Right ventricle myocardium superior (tissue), 1 donor: ENCODE measurements at regions not wholly inside any gene's neighbourhood (a gene's known extent, or its start where the extent isn't known, plus 50 kb on each side); places are given as distances from the start of the nearest gene placed in this dataset.

Experiments
- ATAC-seq: fragments of 200-7000 bp; cut with Tn5 transposase; one replicate; pipeline ENCODE4 v1.9.1; 2020; ENCODE audit warnings: mild to moderate bottlenecking; ENCODE audit not compliant: poor library complexity
- DNase-seq: peaks from one replicate; pipeline ENCODE4 v3.0.0-alpha.2; 2020
- intact Hi-C: fragments of 100-400 bp; cut with DNase I; formaldehyde crosslinking; loops from one replicate; pipeline ENCODE4 v1.11.2; 2022
- donor health status: DM: no; HTN: yes; CAD: no; lungs with severe emphysema.

DNA sequence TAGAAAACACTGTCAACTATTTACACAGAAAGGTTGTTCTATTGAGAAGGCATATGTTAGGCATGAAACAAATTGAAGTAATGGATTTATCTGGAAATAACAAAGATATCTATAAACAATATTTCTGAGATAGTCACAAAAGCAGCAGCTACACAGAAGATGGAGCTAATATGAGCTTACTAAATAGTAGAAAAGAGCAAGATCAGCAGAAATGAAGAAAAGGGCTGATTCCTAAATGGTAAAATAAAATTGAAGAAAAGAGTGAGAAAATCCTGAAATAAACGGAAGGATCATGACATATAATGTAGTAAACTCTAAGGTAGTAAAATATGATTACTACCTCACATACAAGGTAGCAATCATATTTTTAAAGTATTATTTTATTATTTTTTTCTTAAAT, 1263.9 kb downstream of the FSCB start:
- intact Hi-C loops = no loop called here
- ATAC-seq (no peak), DNase-seq (no peak)

DNA sequence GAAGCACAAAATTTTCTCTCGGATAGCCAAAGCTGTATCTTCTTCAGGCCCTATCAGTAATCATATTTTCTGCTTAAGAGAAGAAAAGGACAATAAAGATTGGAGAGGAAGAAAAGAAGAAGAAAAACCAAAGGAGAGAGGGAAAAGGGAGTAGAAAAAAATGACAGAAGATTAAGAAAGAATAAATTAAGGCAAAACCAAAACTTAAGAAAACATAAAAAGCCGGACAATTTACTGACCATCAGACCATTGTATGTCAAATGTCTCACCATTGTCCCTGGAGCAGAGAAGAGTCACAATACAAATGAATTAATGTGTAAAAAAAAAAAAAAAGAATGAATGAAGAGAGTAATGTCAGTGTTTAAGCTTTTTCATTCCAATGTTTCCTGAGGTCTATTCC, 1274.8 kb downstream of the FSCB start:
- intact Hi-C loops = no loop called here
- DNase-seq = no peak

DNA sequence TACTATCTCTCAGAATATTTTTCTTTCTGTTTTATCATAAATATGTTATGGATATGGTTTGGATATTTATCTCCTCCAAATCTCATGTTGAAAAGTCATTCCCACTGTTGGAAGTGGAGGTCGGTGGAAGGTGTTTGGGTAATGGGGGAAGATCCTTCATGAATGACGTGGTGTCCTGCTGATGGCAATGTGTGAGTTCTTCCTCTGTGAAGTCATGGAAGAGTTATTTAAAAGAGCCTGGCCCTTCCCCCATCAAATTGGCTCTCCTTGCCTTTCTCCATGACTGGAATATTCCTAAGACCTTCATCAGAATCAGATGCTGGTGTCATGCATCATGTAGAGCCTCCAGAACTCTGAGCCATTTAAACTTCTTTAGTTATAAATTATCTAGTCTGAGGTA, 1291.6 kb downstream of the FSCB start:
- DNase-seq = no peak
- intact Hi-C loops = no loop called here
- no peak for ATAC-seq

More for the DNA sequence above, 1274.8 kb downstream of the FSCB start:
- no peak for ATAC-seq

DNA sequence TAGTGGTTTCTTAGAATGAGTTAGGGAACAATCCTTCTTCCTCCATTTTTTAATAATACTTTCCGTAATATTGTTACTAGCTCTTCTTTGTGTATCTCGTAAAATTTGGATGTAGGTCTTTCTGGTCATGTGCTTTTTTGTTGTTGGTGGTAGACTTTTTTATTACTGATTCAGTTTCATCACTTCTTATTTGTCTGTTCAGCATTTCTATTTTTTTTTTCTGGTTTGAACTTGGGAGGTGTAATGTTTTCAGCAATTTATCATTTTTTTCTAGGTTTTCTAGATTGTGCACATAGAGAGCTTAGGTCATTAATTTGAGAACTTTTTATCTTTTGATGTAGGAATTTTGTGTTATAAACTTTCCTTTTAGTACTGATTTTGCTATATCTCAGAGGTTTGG, 1299.9 kb downstream of the FSCB start:
- DNase-seq = no peak
- intact Hi-C loops = no loop called here
- no peak for ATAC-seq

DNA sequence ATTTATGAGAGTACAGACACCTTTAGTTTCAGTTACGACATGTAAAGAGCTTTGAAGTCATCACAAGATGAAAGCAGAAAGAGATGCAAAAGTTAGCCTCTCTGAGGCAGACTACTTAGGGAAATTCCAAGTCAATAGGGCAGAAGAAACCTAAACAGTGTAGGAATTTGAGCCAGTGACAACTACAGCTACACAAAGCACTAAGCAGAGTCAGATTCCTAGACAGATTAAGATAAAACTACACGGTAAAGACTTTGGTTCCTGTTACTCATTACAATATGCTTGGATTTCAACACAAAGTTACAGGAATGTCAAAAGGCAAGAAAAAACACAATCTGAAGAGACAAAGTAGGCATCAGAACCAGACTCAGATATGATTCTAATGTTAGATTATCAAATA, 1302.3 kb downstream of the FSCB start:
- ATAC-seq = no peak
- no peak for DNase-seq
- intact Hi-C loops = no loop called here

DNA sequence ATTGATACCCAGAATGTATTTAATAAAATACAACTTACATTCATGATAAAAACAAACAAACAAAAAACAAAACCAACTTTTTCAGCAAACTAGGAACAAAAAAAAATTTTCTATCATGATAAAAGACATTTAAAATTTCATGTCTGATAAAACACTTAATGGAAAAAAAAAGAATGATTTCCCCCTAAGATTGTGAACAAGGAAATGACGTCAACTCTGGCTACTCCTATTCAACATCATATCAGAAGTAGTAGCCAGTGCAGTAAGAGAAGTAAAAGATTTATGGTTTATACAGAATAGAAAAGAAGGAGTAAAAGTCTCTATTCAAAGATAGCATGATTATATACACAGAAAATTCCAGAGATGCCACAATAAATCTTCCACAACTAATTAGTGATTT, 1306.6 kb downstream of the FSCB start:
- intact Hi-C loops = no loop called here
- DNase-seq (no peak), ATAC-seq (no peak)

DNA sequence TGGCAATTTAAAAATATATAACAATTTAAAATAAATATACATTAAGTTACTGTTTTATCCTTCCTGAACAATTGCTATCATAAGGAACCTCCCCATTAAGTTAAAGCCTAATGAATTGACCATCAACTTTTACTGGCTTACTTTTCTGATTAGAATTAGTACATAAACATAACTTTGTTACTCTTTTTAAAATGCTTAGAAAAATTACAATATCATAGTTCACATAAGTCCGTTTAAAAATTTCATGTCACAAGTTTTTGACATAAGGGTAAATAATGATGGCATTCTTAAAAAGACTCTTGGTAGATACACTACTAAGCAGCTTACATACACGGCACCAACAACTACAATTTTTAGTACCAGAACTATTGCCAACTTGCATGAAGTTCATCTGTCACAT, 1308.6 kb downstream of the FSCB start:
- no peak for DNase-seq
- no peak for ATAC-seq

DNA sequence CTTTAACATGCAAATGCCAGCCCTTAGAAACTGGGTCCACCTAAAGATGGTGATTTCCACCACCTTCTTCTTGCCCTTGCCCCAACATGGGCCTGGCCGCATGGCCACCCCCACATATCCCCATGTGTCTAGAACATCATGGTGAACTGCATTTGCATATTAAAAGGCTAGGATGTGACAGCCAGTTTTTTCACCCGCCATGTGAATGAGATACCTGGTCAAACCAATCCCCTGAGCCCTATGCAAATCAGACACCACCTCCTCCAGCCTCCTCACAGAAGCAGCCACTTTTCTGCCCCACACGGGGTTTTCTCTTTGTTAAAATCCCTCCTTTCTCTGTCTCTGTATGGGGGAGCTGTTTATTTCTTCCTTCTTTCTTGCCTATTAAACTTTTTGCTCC, 1322.5 kb downstream of the FSCB start:
- ATAC-seq (no peak), DNase-seq (no peak)
- intact Hi-C loops = no loop called here

More for the DNA sequence above, 1308.6 kb downstream of the FSCB start:
- intact Hi-C loops = no loop called here

DNA sequence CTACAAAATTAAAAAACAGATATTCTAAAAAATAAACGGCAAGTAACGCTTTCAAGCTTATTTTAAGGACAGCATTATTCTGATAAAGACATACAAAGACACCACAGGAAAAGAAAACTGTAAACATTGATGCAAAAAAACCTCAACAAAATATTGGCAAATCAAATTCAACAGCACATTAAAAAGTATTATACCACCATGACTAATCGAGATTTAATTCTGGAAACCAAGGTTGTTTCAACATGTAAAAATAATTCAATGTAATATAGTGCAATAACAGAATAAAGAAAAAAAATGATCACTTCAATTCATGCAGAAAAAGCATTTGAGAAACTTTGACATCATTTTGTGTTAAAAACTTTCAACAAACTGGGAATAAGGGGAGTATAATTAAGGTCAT, 1323.2 kb downstream of the FSCB start:
- intact Hi-C loops = no loop called here
- DNase-seq (no peak), ATAC-seq (no peak)

DNA sequence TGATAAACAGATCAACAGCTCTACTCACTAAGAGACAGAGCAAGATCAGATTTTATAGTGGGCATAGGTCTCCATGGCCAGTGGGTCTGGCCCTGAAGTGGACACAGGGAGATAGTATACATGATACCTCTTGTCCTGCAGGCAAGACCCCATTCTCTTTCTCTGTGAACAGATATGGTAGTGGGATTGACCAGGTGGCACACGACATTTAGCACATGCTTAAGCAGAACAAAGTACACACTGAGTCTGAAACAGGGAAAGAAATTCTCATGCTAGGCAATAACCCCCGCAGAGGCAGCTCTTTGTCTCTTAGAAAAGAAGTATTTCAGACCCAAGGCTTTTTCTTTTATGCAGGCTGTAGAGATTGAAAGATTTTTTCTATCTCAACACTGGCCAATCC, 1331.2 kb downstream of the FSCB start:
- no peak for DNase-seq
- intact Hi-C loops = no loop called here

DNA sequence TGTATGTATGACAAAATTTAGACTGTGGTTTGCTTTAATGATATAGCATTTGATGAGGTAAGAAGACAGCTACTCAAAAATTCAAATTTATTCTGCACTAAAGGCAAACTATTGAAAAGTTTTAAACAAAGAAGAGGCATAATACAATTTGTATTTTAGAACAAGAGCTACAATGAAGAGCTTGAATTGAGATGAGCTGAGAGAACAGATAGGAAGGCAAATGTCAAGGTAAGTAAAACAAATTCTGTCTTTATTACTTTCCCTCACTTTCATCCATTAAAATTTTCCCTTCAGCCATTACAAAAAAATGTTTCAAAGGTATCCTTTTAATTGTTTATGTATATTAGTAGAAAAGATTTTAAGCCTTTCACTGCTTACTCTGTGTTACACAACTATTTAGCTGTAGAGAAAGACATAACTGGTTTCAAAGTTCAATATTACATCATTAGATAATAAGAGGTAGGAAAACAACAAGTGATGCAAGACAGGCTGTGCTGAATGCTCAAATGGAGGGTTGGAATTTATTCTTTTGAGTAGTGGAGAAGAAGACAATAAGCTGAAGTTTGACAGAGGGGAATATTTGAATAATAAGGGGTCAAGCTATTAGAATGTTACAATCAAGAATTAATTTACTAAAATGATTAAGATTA, 1334.1 kb downstream of the FSCB start:
- ATAC-seq (no peak), DNase-seq (no peak)
- intact Hi-C loops = no loop called here

More for the DNA sequence above, 1331.2 kb downstream of the FSCB start:
- ATAC-seq = no peak

DNA sequence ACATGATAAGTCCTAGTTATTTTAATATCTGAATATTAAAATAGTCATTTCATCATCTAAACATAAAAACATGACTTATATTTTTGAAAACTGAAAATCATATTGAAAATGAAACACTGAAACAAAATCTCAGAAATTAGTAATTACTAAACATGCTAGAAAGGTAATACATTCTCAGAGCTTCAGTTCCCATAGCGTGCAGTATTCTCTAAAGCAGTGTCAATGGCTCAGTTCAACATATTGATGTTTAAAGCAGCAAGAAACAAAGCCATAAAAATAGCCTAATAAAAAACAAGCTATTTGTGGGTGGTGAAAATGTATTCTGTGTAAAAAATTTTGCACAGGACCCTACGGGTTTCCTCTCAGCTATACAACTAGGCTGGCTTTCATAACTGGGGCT, 1337.4 kb downstream of the FSCB start:
- DNase-seq = no peak
- intact Hi-C loops = no loop called here
- no peak for ATAC-seq

DNA sequence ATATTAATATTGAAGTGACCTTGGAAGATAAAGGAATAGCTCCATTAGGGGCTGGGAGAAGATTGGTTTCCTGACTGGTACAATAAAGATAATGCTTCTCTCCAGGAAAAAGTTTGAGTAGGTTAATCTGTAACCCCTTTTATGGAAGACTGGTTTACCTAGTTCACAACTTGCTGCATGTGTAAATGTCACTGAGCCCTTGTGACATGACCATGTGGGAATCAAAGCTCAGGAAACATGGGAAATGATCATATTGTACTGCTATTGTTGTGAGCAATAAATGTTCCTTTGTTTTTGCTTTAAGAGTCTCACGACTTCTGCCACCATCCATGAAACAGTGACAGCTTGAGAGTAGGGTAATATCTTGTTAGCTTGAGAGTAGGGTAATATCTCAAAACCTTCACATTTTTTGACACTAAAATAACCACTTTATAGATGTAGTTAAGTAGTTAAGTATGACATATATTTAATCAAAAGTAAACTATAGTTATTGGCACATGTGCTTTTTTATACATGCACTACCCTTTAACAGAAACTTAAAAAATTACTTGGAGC, 1338.6 kb downstream of the FSCB start:
- ATAC-seq (no peak), DNase-seq (no peak)
- intact Hi-C loops = no loop called here

DNA sequence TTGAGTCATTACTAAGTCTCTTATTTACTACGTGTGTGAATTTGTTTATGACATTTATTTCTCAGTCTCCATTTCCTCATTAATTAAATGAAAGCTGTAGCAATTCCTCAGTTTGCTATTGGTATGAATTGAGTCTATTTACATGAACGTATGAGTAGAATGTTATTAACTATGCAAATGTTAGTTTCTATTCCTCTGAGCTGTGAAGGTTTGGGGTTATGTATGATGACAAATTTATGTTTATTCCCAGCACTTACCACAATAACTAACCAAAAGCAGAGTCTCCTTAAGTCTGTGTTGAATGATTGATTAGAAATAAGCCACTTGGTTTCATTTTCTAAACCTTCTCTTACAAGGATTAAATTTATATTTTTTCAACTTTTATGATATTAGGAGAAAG, 1340.9 kb downstream of the FSCB start:
- intact Hi-C loops = no loop called here
- no peak for ATAC-seq

DNA sequence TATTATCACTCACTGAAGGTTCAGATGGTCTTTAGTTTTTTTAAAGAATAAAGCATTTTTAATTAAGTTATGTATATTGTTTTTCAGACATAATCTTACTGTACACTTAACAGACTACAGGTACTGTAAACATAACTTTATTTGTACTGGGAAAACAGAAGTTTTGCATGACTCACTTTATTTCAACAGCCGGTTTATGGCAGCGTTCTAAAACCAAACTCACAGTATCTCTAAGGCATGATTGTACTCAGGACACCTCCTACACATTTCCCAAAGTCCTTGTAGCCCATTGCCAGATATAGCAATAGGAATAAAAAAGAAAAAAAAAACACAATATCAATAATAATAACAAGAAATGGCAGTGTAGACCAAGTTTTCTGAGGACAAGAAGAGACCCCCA, 1341.4 kb downstream of the FSCB start:
- no peak for DNase-seq
- ATAC-seq = no peak
- intact Hi-C loops = no loop called here

More for the DNA sequence above, 1340.9 kb downstream of the FSCB start:
- no peak for DNase-seq

DNA sequence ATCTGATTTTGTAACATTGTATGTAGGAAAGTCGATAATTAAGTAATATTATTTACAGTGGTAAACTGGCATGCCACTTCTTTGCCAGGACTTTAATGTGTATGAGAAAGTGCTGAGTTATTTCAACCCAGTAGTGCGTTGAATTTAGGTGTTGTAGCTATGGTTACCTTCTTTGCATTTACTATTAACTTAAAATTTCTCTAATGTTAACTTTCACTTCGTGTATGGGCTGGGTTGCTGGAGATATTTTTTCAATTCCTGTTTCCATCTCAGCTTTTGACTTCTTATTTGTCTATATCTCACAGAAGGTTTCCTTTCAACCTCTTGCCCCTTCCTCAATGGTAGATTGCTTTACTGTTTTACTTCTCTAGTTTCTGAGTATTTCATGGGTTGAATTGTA, 1345.6 kb downstream of the FSCB start:
- no peak for ATAC-seq
- intact Hi-C loops = no loop called here
- no peak for DNase-seq

DNA sequence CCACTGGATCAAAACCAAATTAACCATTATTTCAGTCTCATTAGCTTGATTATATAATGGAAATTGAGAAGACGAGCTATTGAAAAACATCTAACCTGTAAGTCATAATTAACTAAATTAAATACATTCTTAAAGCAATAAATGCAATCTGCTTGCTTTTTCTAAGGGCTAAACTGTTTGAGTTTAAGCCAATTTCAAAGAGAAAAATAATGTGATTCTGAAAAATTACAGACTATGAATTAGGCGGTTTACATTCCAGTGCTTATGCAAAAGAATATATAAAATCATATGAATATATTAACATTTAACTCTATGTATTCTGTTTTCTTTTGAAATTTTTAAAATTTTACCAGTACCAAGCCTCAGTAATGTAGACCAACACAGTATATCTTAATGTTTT, 1349.4 kb downstream of the FSCB start:
- ATAC-seq (no peak), DNase-seq (no peak)
- intact Hi-C loops = no loop called here

DNA sequence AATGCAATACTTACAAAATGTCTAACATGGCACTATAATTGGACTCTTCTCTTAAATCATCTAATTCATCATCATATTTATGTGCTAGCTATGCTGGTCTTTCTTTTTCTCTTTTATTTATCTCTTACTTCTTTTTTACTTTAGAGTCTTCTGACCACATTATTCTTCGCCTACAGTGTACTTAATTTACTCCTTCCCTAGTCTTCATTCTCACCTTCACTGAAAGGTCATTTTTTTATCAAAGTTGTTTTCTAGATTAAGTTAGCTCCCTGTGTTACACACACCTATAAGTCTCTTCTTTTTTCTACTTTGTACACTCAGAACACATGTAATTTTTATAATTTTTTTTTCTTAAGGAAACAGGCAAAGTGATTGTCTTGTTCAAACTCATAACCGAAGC, 1351.2 kb downstream of the FSCB start:
- ATAC-seq (no peak), DNase-seq (no peak)
- intact Hi-C loops = no loop called here

DNA sequence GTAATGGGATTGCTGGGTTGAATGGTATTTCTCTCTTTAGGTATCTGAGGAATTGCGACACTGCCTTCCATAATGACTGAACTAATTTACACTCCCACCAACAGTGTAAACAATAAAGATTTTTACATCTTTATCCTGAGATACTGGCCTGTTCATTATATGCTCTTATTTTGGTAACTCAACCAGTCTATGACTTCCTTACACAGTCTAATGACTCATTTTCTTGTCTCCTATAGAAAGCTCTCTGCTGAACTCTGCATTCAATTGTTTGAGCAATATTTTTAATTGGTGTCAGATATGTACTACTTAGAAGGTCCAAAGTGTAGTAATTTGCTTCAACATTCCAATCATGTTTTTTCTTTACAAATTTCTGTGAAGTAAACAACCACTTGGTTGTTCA, 1351.8 kb downstream of the FSCB start:
- DNase-seq (no peak), ATAC-seq (no peak)
- intact Hi-C loops = no loop called here

DNA sequence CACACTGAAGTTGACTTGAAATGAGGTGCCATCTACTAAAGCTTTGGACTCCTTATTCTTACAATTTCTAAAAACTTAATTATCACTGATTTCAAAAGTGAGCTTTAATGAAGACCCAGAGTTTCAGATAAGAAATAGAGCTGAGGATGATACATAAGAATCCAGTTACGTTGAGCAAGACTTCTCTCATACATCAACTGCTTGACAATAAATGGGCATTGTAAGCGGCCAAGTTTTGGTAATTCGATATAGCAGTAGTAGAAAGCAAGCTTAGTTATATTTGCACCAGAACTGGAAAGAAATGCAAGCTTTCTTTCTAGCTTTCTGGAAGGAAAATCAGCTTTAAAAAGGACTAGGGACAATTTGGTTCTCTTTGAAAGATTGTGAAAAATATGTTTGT, 1359.6 kb downstream of the FSCB start:
- no peak for DNase-seq
- ATAC-seq = no peak
- intact Hi-C loops = no loop called here

DNA sequence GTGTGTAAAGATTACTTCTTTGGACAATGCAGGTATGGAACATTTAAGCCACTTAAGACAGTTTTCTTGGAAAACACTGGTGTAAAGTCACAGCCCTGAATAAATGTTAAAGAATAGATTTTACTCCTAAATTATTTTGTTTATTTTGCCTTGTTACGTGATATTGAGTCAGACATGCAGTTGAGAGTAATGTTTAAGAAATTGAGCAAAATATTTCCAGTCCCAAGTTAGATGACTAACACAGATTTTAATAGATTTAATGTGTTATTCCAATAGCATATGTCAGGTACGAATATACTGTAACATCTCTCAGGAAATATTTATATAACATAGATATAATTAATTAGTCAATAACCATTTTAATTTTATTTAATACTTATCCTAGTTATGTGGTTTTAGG, 1361.7 kb downstream of the FSCB start:
- intact Hi-C loops = no loop called here
- no peak for ATAC-seq
- no peak for DNase-seq
